OCI-LY7 (cell line): ENCODE measurements at regions not wholly inside any gene's neighbourhood (a gene's known extent, or its start where the extent isn't known, plus 50 kb on each side); places are given as distances from the start of the nearest gene placed in this dataset.

Source experiments
- CTCF ChIP-seq: fragments of 200-600 bp; sonication (generic); conservative IDR thresholded peaks from 2 replicates; pipeline ENCODE4 v1.5.1; 2014; ENCODE audit warnings: mild to moderate bottlenecking, antibody characterized with exemption, low read length, moderate library complexity, mixed read lengths
- EZH2phosphoT487 ChIP-seq: fragments of 200-600 bp; sonication (generic); IDR thresholded peaks from 2 replicates; pipeline ENCODE4 v1.6.1; 2018; ENCODE audit warnings: low read depth, borderline replicate concordance, mild to moderate bottlenecking, mixed run types, antibody characterized with exemption, low read length, moderate library complexity, mixed read lengths

GRCh38 chr6:100235631-100236030, 229.1 kb downstream of the SIM1 start:
- TF ChIP-seq EZH2phosphoT487 = no peak
- TF ChIP-seq CTCF = no peak
